DMS 273 (cell line): ENCODE measurements at regions not wholly inside any gene's neighbourhood (a gene's known extent, or its start where the extent isn't known, plus 50 kb on each side); places are given as distances from the start of the nearest gene placed in this dataset.
A peak's percentile ranks its signal among the peaks of the same experiment; 100 is the strongest.
"Not testable (repeated sequence)": the region's sequence is repeated elsewhere in the genome, so short reads cannot be mapped to it uniquely, and the experiment has no call there.

Experiments used
- DNase-seq: peaks from one replicate; lab custom pipeline; 2025; ENCODE audit not compliant: unreplicated experiment; lab: John Stamatoyannopoulos, UW

DNA sequence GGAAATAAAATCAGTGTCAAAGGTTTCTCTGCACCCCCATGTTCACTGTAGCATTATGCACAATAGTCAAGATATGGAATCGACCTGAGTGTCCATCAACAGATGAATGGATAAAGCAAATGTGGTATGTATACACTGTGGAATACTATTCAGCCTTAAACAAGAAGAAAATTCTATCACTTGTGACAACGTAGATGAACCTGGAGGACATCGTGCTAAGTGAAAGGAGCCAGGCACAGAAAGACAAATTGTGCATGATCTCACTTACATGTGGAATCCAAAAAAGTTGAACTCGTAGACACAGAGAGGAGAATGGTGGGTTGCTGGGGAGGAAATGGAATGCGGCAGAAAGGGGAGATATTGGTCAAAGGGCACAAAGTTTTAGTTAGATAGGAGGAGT is 136.3 kb upstream of the ESR1 start:
- no peak for DNase-seq

DNA sequence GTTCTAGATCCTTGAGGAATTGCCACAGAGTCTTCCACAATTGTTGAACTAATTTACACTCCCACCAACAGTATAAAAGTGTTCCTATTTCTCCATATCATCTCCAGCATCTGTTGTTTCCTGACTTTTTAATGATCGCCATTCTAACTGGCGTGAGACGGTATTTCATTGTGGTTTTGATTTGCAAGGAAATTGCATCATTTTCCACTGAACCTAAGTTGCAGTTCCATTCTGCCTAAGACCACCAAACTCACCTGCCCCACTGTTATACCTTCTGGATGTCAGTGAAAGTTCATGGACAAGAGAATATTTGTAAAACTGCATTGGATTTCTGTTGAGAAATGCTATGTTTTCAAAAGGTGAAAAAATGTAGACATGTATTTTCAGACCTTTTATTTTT is 132.9 kb upstream of the ESR1 start:
- DNase-seq, result no peak

DNA sequence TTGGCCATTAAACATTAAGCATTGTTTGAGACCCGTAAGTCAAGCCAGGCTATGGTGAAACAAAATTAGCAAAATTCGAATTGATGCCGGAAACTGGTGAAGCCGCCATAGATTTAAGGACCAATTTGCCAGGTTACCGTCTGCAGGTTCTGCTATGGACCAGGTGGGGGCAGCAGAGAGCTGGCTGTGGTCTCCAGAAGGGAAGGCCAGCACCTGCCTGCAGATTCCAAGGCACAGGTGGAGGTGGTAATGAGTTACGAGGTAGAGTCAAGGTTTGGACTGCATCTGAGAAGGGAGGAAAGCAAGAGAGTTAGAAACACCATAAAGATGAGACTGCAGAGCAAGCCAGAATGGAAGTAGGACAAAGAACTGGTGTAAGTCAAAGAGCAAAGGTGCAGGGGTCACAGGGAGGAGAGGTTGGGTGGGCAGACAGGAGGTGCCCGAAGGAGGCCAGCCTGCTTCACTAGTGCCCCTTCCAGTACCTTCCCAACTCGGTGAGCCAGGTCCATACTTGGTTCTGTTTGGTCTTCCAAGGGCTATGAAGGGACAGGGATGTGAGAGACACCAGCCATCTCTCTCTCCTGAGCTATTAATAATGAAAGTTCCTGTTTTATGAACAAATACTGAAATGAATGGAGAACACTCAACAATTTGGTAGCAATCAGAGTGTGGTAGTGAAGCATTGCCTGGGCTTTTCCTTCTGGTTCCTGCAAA is 131.6 kb upstream of the ESR1 start:
- peak; percentile 63 for DNase-seq

DNA sequence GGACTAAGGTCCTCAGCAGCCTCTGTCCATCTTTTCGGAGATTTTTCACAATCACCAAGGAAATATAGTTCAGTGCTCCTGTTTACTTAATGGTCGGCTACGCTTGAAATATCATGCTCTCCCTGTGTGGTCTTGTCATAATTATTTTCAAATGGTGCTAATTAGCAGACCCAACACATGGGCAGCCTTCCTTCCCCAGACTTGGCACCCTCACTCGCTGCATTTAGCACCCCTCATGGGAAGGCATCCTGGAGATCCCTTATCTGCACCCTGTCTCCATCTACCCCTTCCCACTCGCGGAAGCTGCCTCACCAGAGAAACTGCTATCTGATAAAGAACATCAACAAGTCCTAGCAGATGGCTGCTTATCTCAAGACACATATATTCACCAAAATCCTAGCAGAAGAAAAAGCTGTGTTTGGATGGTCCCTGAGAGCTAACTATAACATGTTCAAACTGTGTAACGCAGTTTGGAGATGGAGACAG is 131.0 kb upstream of the ESR1 start:
- DNase-seq, result no peak

DNA sequence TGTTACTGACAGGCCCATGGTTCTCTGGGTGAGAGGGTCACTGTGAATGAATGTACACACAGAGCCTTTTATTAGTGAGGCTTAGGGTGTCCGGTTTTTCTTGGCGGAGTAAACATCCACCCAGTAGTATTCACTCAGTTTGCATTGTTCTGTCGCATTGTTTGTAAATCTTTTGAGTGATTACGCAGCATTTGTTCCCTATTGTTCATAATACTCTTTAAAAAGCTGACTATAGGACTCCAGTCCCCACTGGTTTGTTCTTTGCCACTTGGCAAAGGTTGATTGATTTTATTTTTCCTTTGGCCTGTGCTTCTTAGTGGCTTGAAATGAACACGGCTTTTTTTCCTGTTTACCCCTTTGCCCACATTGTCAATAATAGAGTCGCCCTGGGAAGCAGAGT is 130.1 kb upstream of the ESR1 start:
- DNase-seq, result no peak

DNA sequence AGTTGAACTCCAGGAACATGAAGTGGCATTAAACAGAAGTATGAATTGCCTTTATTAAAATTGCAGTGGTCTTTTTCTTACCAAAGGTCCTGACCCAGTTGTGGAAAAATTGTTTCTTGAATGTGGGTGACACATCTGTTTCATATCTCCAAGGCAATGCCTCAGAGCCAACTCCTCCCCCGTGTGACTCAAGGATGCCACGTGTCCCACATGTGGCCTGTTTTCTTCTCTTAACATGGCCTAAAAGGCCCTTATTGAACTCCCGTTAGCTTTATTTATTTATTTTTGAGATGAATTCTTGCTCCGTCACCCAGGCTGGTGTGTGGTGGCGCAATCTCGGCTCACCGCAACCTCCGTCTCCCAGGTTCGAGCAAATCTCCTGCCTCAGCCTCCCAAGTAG is 128.4 kb upstream of the ESR1 start:
- DNase-seq, result no peak

DNA sequence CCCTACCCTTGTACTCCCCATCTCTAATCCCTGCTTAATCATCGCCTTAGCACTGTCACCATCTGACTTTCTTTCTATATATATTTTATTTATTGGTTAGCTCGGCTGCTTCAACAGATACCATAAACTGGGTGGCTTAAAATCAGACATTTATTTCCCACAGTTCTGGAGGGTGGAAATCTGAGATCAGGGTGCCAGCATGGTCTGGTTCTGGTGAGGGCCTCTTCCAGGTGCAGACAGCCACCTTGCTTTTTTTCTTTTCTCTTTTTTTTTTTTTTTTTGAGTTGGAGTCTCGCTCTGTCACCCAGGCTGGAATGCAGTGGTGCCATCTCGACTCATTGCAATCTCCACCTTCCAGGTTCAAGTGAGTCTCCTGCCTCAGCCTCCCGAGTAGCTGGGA is 127.5 kb upstream of the ESR1 start:
- no peak for DNase-seq

DNA sequence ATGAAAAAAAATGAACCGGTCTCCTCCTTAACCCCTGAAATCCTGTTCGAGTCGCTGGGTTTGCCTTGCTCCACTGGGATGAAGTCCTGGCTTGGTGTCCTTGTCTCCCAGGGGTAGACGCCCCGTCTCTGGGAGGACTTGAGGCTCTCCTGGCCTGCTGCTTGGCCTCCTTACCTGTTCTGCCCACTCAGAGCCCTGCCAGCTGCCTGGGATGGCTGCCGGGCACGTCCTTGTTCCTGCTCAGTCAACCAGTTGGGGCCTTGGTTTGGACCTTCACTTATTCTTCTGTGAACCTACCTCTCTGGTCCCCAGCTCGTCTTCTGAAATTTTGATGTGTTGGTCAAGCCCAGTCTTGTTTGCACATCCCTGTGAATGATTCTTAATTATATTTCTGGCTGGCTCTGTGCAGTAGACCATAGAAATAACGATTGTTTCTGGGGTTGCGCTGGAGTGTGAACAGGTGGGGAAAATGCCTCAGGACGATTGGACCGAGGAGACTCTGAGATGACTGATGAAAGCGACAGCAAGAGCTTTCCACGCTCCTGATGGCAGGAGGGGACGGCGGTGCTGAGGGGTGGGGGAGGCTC is 126.5 kb upstream of the ESR1 start:
- no peak for DNase-seq

DNA sequence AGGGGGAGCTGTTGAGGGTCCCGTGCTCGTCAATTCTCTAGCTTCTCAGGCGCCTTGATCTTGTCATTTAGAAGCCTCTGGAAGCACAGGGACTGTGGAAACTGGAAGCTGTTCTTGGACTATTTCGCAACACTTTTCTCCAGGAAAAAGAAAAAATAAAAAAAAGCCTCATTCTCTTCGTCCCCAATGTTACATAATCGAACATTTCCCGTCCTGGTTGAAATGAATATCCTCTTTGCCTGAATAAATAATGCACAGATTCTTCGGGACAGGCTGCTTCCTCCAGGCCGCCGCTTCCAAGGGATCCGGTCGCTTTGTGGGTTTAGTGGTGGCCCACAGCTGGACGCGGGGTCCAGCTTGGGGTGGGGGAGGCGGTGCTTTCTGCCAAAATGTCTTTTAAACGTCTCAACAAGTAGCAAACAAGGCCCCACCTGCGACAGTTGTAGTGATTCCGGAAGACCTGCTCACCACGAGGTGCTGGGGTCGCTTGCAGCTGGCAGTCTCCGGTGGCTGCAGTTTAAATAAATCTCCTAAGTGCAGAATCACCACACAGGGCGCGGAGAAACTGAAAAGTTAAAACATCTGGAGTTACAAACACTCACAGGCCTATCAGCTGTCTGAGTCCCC is 125.9 kb upstream of the ESR1 start:
- DNase-seq, result no peak

DNA sequence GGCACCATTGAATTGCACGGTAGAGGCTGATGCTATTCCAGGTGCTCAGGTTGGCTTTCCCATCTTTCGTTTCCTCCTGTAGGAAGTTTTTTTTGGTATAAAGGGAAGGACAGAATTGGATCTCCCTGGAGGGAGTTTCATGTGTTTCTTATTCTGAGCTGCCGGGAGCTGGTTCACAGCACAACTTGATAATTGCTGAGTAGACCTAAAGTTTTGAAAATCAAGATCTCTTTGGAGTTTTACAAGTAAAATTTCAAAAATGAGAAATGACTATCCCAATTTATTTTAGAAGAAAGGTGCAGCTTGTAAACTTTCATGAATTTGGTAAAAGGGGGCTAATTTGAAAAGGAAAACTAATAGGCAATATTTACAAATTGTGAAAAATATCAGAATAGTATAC is 125.2 kb upstream of the ESR1 start:
- DNase-seq, result no peak

DNA sequence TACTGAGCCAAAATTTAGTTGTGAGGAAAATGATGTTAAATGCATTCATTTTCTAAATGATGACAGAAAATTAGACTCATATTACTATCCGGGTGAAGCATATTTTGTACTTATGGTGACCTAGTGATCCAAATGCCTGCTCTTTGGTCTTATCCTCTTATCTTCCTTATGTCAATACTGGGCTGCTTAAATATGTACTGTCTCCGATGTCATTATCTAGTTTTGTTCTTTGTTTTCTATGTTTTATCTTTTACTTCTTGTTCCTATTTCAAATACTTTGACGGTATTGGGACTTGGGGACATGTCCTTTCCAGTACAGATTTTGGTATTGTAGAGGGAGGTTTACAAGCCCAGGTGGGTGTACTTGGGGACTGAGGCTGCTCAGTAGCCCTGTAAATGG is 124.6 kb upstream of the ESR1 start:
- DNase-seq, result no peak

DNA sequence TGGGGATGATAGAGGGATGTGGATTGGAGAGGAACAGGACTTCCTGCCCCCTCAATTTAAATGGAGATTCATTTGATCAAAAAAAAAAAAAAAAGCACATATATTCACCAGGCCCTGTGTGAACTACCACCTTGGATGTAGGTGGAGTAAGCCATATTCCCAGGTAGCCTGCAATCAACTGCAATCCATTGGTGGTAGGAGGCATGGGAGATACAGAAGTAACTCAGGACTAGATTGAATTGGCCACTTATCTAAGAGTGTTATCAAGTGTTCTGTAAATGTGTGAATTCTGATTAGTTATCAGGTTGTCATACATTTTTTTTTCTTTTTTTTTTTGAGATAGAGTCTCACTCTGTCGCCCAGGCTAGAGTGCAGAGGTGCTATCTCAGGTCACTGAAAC is 124.1 kb upstream of the ESR1 start:
- no peak for DNase-seq

DNA sequence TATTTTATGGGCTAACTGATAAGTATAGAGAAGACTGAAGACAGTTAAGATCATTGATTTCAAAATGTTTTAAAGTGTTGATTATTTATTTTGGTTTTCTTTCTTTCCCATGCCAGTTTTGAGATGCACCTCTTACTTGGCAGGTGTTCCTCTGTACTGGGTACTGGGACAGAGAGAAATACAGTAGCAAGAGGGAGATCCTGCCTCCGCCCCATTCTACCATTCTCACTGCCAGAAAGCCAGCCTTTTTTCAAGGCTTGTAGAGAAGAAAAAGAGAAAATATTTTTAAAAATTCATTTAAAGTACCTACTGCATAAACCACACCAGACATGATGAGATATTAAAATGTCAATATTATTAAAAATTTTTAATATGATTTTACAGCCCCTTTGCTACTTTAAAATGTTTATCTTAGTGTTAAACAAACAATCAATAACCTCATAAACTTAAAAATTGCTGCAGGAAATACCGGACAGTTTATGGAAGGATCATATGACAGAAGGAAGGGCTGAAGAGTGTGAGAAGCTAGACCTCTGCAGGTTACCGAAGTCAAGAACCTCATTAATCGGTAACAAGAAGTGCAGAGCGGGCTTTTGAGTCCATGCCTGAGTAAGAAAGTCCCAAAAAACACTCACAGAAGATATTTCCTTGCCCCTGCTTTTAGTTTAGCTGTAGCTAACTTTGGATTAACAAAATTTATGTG is 117.8 kb upstream of the ESR1 start:
- DNase-seq, result no peak

DNA sequence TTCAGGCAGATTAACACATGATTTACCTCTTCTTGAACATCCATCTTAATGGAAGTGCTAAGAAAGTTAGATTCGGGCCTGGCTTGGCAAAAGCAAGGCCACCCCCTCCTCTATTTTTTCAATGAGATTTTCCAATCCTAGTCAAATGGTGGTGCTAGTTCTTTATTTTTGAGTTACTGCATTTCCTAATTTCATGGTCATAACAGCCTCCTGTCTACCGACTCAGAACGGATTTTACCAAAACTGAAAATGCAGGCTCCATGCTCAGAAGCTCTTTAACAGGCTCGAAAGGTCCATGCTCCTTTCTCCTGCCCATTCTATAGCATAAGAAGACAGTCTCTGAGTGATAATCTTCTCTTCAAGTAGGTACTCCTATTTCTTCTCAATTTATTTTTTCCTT is 117.2 kb upstream of the ESR1 start:
- DNase-seq, result no peak

DNA sequence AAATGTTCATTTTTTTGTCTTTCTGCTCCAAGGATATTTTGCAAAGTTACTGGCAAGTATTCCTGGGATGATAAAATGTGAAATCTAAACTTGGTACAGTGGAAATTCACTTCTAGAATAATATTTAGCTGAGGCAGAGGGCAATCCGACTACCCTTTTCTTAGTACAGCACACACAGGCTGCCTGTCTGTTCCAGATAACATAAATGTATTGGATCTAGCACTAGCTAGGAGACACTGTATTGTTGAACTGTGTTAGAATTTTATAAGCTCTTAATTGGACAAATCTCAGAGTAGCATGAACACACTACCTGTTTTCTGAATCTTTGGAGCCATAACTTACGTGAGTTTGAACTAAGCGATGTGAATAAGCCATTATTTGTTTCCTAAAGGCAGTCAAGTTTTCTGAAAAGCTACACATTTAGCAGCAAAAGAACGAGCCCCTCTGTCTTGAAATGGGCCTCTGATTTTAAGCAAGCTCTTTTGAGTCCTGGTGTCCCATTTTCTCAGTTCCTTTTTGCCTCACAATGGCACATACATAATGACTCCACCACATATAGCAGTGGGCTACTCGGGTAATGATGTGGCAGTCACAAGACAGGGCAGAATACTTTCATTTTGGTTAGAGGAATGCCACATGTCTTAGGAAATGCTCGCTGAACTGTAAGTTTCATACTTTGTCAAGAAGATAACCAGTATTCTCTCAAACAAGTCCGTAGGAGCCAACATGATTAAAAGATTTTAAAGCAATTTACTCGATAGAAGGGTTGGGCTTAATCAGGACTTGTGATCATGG is 116.5 kb upstream of the ESR1 start:
- DNase-seq, result no peak

DNA sequence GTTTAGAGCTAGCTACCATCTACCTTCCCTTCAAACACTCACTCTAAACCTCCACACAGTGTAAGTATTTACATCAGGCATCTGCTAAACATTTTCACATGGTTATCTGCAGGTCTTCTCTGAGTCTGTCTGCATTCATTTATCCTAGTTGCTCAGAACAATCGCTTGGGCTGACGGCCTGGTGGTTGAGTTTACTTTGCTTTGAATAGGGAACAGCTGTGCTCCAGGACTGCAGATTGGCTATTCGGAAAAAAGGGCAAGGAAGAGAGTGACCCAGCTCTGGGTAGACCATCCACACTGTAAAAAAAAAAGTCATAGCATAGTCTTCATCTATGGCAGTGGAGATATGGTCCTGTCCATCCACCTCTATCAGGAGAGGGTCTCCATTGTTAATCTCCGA is 115.3 kb upstream of the ESR1 start:
- no peak for DNase-seq

DNA sequence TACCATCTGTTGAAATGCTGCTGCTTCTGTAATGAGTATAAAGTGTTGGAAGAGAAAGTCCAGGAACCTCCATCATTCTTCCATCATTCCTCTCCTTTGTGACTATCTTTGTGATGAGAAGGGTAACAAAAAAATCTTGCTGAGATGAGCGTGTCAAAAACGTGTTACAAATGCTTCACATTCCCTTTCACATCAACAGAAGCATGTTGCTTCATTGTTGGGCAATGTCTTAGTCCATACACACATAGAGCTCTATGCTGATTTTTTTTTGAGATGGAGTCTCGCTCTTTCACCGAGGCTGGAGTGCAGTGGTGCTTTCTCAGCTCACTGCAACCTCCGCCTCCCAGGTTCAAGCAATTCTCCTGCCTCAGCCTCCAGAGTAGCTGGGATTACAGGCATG is 114.1 kb upstream of the ESR1 start:
- DNase-seq, result no peak

DNA sequence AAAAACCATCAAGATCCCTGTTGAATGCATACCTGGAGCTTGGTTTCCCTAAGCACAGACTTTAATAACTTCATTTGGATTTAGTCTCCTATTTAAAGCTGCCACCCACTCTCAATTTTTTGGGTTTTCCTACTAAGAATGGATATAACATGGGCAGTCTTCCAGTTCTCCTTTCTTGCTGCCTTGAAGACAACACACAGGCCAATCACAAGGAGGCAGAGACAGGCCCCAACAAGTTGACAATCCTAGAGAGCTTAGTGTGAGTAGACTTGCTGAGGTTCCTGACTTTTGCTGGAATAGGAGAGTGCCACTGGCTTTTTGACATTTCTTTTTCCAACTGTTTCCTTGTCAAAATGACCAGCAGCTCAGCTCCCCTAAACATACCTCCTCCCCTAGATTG is 112.3 kb upstream of the ESR1 start:
- no peak for DNase-seq

DNA sequence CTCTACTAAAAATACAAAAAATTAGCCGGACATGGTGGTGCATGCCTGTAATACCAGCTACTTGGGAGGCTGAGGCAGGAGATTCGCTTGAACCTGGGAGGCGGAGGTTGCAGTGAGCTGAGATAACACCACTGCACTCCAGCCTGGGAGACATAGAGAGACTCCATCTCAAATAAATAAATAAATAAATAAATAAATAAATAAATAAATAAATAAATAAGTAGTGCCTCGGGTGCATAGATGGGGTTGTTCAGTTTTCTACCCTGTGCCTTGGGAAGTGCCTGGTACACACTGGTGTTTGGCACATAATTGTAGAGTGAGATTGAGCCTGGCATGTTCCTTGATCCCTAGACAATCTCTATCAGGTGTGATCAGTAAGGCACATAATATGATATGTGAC is 111.2 kb upstream of the ESR1 start:
- not testable (repeated sequence) for DNase-seq

DNA sequence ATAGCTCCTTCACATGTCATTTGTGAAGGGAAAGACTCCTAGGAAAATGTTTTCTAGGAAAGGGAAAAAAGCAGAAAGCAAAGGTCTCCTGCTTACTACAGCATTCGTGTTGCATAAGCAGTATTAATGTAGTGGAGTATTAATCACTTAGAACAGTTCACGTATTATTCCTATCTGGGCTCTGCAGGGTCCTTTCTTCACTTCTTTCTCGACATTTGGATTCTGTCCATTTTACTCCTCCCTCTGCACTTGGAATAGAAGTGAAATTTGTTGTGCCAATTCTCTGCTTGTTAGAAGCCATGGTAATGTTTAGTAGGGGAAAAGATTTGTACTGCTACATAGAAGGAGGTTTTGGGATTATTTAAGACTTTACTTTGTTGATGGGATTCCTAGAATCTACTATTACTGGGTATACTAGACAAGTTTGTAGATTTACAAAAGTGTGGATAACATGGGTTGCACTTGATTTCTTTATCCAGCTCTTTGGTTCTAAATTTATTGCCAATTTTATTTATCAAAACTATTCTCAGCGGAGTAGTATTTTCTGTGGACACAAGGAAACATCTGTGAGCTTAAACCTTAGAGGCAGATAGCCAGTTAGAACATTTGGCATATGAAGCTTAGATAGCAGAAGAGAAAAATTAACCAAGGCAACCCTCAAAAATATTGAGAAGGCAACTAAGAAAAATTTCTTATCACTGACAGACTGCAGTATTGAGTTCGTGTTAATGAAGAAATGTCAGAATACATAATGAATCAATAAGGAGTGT is 108.4 kb upstream of the ESR1 start:
- DNase-seq, result no peak
